ENCODE measurements at regions not wholly inside any gene's neighbourhood (a gene's known extent, or its start where the extent isn't known, plus 50 kb on each side); places are given as distances from the start of the nearest gene placed in this dataset.

GRCh38 chr13:77415253-77416071, 88.6 kb upstream of the MYCBP2 start:
- intact Hi-C loops (cut with DNase I; ENCODE audit: low total_unique reads): no loop called here
- TF ChIP-seq POLR2A (IDR thresholded peaks at IDR 0.05): no peak
- TF ChIP-seq, protein P1, sequence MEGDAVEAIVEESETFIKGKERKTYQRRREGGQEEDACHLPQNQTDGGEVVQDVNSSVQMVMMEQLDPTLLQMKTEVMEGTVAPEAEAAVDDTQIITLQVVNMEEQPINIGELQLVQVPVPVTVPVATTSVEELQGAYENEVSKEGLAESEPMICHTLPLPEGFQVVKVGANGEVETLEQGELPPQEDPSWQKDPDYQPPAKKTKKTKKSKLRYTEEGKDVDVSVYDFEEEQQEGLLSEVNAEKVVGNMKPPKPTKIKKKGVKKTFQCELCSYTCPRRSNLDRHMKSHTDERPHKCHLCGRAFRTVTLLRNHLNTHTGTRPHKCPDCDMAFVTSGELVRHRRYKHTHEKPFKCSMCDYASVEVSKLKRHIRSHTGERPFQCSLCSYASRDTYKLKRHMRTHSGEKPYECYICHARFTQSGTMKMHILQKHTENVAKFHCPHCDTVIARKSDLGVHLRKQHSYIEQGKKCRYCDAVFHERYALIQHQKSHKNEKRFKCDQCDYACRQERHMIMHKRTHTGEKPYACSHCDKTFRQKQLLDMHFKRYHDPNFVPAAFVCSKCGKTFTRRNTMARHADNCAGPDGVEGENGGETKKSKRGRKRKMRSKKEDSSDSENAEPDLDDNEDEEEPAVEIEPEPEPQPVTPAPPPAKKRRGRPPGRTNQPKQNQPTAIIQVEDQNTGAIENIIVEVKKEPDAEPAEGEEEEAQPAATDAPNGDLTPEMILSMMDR (IDR thresholded peaks at IDR 0.05): no peak
- no peak for TF ChIP-seq POLR2AphosphoS5 (IDR thresholded peaks at IDR 0.05)
- Histone ChIP-seq H3K27ac (no peak overlapping the region), H3K4me1 (no peaks in the 10 kb centered on the region), H3K27me3 (no peaks in the 10 kb centered on the region), H3K4me3 (no peak overlapping the region), H3K36me3 (no peaks in the 10 kb centered on the region), H3K9me3 (no peaks in the 10 kb centered on the region)
- DNase-seq (ENCODE audit: low spot score in 2 of 2): no peak

DNA sequence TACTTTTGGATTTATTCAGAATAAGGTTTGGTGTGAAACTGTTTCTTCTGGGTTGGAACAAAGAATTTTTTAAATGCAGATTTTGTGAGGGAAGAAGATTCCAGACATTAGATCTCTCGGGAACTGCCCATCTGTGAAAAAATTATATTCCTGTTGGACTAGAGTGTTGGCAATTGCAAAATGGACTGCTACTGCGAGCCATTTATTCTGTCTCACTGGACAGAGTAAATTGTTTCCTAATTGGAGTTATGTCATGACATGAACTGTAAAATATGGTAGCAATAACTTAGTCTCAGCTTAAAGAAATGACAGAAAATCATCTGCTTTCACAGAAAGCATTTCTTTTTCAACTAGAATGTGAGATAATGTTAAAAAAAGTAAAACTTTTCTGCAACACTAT, 86.0 kb upstream of the MYCBP2 start:
- no peaks in the 10 kb centered on the region for H3K4me1 ChIP-seq
- intact Hi-C loops (cut with DNase I; ENCODE audit: low total_unique reads): no loop called here
- H3K27ac ChIP-seq: no peak overlapping the region
- DNase-seq (ENCODE audit: low spot score in 2 of 2): no peak
- no peaks in the 10 kb centered on the region for H3K27me3 ChIP-seq
- H3K4me3 ChIP-seq: no peak overlapping the region
- no peak for TF ChIP-seq POLR2A (IDR thresholded peaks at IDR 0.05)
- TF ChIP-seq, protein P1 (IDR thresholded peaks at IDR 0.05): no peak
- H3K9me3 ChIP-seq: no peaks in the 10 kb centered on the region
- H3K36me3 ChIP-seq: no peaks in the 10 kb centered on the region

GRCh38 chr13:77412116-77412635, 85.3 kb upstream of the MYCBP2 start:
- intact Hi-C loops (cut with DNase I; ENCODE audit: low total_unique reads): no loop called here
- H3K27me3 ChIP-seq: no peaks in the 10 kb centered on the region
- no peak for DNase-seq (ENCODE audit: low spot score in 2 of 2)

GRCh38 chr13:77409412-77409811, 82.5 kb upstream of the MYCBP2 start:
- no peaks in the 10 kb centered on the region for H3K36me3 ChIP-seq
- H3K27ac ChIP-seq: no peak overlapping the region
- no peak for DNase-seq (ENCODE audit: low spot score in 2 of 2)
- H3K9me3 ChIP-seq: no peaks in the 10 kb centered on the region
- no peak overlapping the region for H3K4me3 ChIP-seq
- H3K4me1 ChIP-seq: no peaks in the 10 kb centered on the region
- no peak for TF ChIP-seq POLR2A (IDR thresholded peaks at IDR 0.05)
- no peak for TF ChIP-seq POLR2AphosphoS5 (IDR thresholded peaks at IDR 0.05)
- TF ChIP-seq, protein P1 (IDR thresholded peaks at IDR 0.05): no peak
- H3K27me3 ChIP-seq: no peaks in the 10 kb centered on the region
- intact Hi-C loops (cut with DNase I; ENCODE audit: low total_unique reads): no loop called here

More at GRCh38 chr13:77412116-77412635, 85.3 kb upstream of the MYCBP2 start:
- no peaks in the 10 kb centered on the region for H3K4me1 ChIP-seq
- no peaks in the 10 kb centered on the region for H3K36me3 ChIP-seq
- TF ChIP-seq POLR2A (IDR thresholded peaks at IDR 0.05) (no peak), POLR2AphosphoS5 (IDR thresholded peaks at IDR 0.05) (no peak)
- TF ChIP-seq, protein P1 (IDR thresholded peaks at IDR 0.05): no peak
- H3K27ac ChIP-seq: no peak overlapping the region
- H3K9me3 ChIP-seq: no peaks in the 10 kb centered on the region
- H3K4me3 ChIP-seq: no peak overlapping the region

- TF ChIP-seq, protein P1 (IDR thresholded peaks at IDR 0.05): no peak
- TF ChIP-seq POLR2AphosphoS5 (IDR thresholded peaks at IDR 0.05) (no peak), POLR2A (IDR thresholded peaks at IDR 0.05) (no peak)
- no peaks in the 10 kb centered on the region for H3K9me3 ChIP-seq
- H3K4me3 ChIP-seq: no peak overlapping the region
- H3K27ac ChIP-seq: no peak overlapping the region
- no peaks in the 10 kb centered on the region for H3K4me1 ChIP-seq
- H3K36me3 ChIP-seq: no peaks in the 10 kb centered on the region
- H3K27me3 ChIP-seq: no peaks in the 10 kb centered on the region
- no peak for DNase-seq (ENCODE audit: low spot score in 2 of 2)
- intact Hi-C loops (cut with DNase I; ENCODE audit: low total_unique reads): no loop called here
Observed at GRCh38 chr13:77406644-77407440, 79.9 kb upstream of the MYCBP2 start.

All from breast epithelium (tissue), 4 donors.